Aorta (tissue), 5 donors: ENCODE measurements at regions not wholly inside any gene's neighbourhood (a gene's known extent, or its start where the extent isn't known, plus 50 kb on each side); places are given as distances from the start of the nearest gene placed in this dataset.

Source experiments
- ATAC-seq: fragments of 200-7000 bp; cut with Tn5 transposase; one replicate; pipeline ENCODE4 v1.9.1; 2022; ENCODE audit warnings: moderate library complexity; ENCODE audit not compliant: low FRiP score
- DNase-seq, 2 donors: peaks; one replicate each; pipeline ENCODE4 v3.0.0-alpha.2; 2020
- H3K27ac ChIP-seq, 2 donors: one replicate each; pipeline ENCODE4 v1.5.1; 2013; ENCODE audit warnings: low read length in 2 of 2, mild to moderate bottlenecking in 2 of 2, moderate library complexity in 2 of 2, control low read depth in 1 of 2, inconsistent platforms in 1 of 2, low read depth in 1 of 2
- H3K27me3 ChIP-seq, 2 donors: one replicate each; pipeline ENCODE4 v1.6.1; 2013; ENCODE audit warnings: control low read depth in 1 of 2, low read length in 1 of 2, mild to moderate bottlenecking in 1 of 2, moderate library complexity in 1 of 2; ENCODE audit not compliant: insufficient read depth in 2 of 2, control insufficient read depth in 1 of 2
- H3K36me3 ChIP-seq, 2 donors: one replicate each; pipeline ENCODE4 v1.6.1; 2013; ENCODE audit warnings: control low read depth in 1 of 2, low read length in 1 of 2, mild to moderate bottlenecking in 1 of 2; ENCODE audit not compliant: insufficient read depth in 2 of 2, control insufficient read depth in 1 of 2
- H3K4me1 ChIP-seq, 2 donors: one replicate each; pipeline ENCODE4 v1.6.1; 2013; ENCODE audit warnings: low read length in 2 of 2, control low read depth in 1 of 2, mild to moderate bottlenecking in 1 of 2, moderate library complexity in 1 of 2; ENCODE audit not compliant: insufficient read depth in 2 of 2, control insufficient read depth in 1 of 2
- H3K4me3 ChIP-seq, 2 donors: one replicate each; pipeline ENCODE4 v1.5.1; 2013; ENCODE audit warnings: low read length in 2 of 2, control low read depth in 1 of 2, mild to moderate bottlenecking in 1 of 2
- H3K9me3 ChIP-seq: one replicate; pipeline ENCODE4 v1.6.1; 2013; ENCODE audit warnings: mild to moderate bottlenecking, low read length; ENCODE audit not compliant: control insufficient read depth
- WGBS, 2 donors: extraction: QIAGEN DNeasy Blood & Tissue Kit; methylation state at CpG; one replicate each; pipeline ENCODE4 v1.1.7; 2013; 5-methylcytosine and 5-hydroxymethylcytosine counted together
- intact Hi-C, 2 donors: fragments of 100-400 bp; cut with DNase I; formaldehyde crosslinking; loops; one replicate each; pipeline versions ENCODE4 v1.14.2 to v1.15.0; 2022
- donor health status: healthy with polysubstance abuse.
- donor health status: Bipolar disorder and iron deficiency.
- donor health status: DM: no; HTN: no; CAD: no.
- donor health status: DM: no; HTN: no; CAD: no.
- donor health status: DM: yes; HTN: yes; CAD: no.

DNA sequence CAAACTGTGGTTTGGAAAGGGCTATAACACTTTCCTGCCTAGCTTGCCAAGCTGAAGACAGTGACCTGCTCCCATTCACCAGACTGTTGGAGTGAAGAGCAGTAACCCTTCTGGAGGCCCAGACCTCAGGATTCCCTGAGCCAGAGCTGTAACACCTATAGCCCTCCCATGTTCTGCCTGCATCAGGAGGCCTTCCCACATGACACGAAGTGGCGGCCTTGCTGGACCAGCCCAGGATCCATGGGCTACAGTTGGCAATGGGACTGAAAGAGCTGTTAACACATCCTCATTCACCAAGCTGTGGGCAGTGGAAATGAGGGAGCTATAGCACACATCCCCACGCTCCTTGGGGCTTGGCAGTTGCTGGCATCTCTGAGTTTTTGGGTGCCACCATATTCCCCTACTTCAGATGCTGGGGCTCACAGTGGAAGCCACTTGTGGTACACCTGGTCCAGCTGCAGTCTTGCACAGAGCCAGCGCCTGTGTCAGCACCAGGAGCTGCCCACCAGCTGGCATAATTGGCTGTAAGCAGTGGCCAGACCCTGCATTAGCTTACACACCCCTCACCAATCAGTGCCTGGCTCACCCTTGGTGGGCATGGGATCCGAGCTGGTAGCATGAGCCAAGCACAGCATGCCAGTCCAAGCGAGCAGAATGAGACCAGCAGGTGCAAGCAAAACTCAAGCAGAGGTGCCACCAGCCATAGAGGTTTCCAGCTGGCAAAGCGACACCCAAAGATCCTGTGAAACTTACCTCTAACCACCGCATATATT is 1029.3 kb downstream of the TECRL start:
- H3K9me3 ChIP-seq: peaks cover 3% of the 10 kb centered on the region
- H3K36me3 ChIP-seq: no peaks in the 10 kb centered on the region
- H3K27ac ChIP-seq: no peak overlapping the region
- no peaks in the 10 kb centered on the region for H3K27me3 ChIP-seq
- H3K4me3 ChIP-seq: no peak overlapping the region
- H3K4me1 ChIP-seq: no peaks in the 10 kb centered on the region
- DNase-seq (peak in 1 of 2 donors; percentile 19), ATAC-seq (peak; percentile 38)
- intact Hi-C loops: no loop called here
- 80 to 82% methylated on average over 8 of the region's 8 CpGs for WGBS, 2 donors

DNA sequence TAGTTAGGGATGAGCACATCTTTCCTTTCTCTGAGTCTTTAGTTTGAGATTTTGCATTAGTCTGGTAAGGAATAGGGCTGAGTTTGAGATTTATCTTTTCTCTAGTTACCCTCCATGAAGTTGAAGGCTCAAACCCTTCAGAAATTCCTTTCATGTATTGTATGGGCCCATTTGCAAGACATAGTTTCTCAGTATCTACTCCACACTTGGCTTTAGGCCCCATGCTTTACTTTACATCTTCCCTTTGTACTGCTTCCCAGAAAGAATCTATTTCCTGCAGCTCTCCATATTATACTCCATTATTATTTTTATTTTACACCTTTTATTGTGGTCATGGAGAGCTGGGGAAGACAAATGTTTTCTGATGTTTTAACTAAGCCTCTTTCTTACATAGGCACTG is 1038.2 kb downstream of the TECRL start:
- Histone ChIP-seq H3K4me3 (no peak overlapping the region), H3K27me3 (no peaks in the 10 kb centered on the region), H3K27ac (no peak overlapping the region), H3K9me3 (no peaks in the 10 kb centered on the region), H3K4me1 (no peaks in the 10 kb centered on the region), H3K36me3 (no peaks in the 10 kb centered on the region)
- DNase-seq (no peak), ATAC-seq (no peak)
- intact Hi-C loops: no loop called here

DNA sequence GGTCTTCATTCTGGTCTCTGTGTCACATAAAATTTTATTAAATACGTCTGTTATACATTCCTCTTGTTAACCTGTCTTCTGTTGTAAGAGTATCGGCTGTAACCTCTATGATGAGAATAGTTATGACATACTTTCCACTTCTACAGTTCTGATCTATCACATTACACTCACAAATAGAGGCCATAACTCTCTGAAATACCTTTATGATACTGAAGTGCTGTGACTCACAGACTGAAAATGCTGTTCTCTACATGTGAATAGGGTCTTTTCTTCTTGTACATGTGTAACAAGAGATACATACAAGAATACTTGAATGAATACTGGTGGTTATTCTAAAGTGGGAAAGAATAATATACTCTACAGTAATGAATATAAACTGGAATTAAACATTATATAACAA is 1047.6 kb downstream of the TECRL start:
- 82 to 83% methylated on average over 2 of the region's 2 CpGs for WGBS, 2 donors
- no peak for ATAC-seq
- H3K36me3 ChIP-seq: no peaks in the 10 kb centered on the region

DNA sequence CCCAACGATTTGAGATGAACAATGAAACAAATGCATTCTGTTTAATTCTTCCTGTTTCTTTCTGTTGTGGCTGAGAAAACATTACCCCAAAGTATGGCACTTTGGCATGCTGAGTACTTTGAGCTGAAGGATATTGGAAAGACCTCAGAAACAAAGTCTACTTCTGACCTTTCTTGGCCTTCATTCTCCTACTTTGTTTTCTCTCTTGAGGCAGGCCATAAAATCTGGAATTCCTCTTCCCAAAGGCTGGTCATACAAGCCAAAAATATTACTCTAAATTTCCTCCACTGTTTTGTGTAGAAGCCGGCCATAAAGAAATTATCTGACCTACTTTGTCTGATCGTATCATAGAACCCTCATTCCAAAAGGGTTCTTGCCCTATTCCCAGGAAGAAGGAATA is 1048.2 kb downstream of the TECRL start:
- Histone ChIP-seq H3K4me3 (no peak overlapping the region), H3K36me3 (no peaks in the 10 kb centered on the region), H3K27me3 (peaks cover 0 to 3% of the 10 kb centered on the region in 2 donors), H3K9me3 (no peaks in the 10 kb centered on the region), H3K4me1 (no peaks in the 10 kb centered on the region), H3K27ac (no peak overlapping the region)
- ATAC-seq: no peak
- WGBS, 2 donors: 69 to 77% methylated on average over 3 of the region's 3 CpGs
- intact Hi-C loops: no loop called here
- DNase-seq: no peak

More for the DNA sequence above, 1047.6 kb downstream of the TECRL start:
- Histone ChIP-seq H3K27ac (no peak overlapping the region), H3K4me3 (no peak overlapping the region), H3K4me1 (no peaks in the 10 kb centered on the region), H3K27me3 (peaks cover 0 to 3% of the 10 kb centered on the region in 2 donors), H3K9me3 (no peaks in the 10 kb centered on the region)
- DNase-seq: no peak
- intact Hi-C loops: no loop called here

DNA sequence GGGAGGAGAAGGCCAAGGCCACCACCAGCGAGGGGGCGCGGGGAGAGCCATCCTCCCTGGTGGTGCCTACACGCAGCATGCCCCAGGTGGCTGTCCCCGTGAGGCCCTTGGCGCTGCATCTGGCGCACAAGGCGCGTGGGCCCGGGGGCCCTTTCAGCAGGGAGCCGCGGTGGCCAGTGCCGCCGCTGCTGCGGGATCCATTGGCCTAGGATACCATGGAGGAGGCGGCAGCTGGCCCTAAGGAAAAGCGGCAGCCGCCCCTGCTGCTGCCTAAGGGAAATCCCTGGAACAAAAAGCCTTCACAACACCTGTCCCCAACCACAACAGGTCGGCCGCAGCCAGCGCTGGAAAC is 1059.6 kb downstream of the TECRL start:
- no peak overlapping the region for H3K27ac ChIP-seq
- ATAC-seq (no peak), DNase-seq (no peak)
- no peaks in the 10 kb centered on the region for H3K4me1 ChIP-seq
- no peaks in the 10 kb centered on the region for H3K9me3 ChIP-seq
- WGBS, 2 donors: 97% methylated on average over 21 of the region's 21 CpGs
- intact Hi-C loops: no loop called here
- no peaks in the 10 kb centered on the region for H3K36me3 ChIP-seq
- H3K4me3 ChIP-seq: no peak overlapping the region
- no peaks in the 10 kb centered on the region for H3K27me3 ChIP-seq

DNA sequence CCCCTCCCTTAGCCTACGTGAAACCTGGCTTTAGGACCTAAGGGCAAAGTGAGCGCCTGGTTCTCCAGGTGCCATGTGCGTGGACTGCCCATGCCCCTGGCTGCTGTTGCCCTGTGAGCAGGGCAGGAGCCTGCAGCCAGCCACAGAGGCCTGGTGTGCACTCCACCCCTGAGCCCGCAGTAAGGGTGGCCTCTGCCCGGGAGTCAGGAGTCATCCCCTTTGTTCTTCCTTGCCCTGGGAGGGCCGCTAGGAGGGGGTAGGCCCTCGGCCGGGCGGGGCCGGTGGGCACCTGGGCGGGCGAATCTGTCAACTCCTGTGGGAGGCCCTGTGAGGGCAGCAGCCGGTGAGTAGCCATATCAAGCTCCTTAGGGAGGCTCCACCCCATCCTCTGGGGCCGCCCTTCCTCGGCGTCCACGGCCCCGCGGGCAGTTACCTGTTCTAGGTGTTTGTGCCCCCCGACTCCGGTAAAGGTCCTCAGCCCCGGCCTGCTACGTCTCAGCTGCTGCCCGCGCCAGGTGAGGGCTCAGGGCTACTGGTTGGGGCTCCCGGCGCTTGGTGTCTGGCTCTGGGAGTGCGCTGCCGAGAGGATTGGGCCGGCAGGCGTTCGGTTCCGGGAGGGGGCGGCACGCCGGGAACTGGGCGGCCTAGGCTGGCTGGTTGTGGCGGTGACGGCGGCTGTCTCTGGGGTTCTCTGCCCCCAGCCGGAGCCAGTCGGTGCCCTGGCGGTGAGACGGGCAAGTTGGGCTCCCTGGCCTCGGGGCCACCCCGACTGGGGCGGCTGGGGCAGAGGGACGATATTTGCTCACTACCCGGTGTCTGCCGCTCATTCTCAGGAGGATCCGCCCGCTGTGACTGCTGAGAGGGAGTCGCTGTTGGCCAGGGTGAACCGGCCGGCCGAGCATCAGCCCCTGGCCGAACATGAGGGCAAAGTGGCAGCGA is 1060.2 kb downstream of the TECRL start:
- no peaks in the 10 kb centered on the region for H3K36me3 ChIP-seq
- no peak overlapping the region for H3K4me3 ChIP-seq
- DNase-seq (peak in 1 of 2 donors; percentile 40), ATAC-seq (peak; percentile 57)
- no peak overlapping the region for H3K27ac ChIP-seq
- no peaks in the 10 kb centered on the region for H3K27me3 ChIP-seq
- no peaks in the 10 kb centered on the region for H3K9me3 ChIP-seq
- intact Hi-C loops: no loop called here
- H3K4me1 ChIP-seq: no peaks in the 10 kb centered on the region
- WGBS, 2 donors: 89 to 92% methylated on average over 46 to 58 of the region's 58 CpGs

DNA sequence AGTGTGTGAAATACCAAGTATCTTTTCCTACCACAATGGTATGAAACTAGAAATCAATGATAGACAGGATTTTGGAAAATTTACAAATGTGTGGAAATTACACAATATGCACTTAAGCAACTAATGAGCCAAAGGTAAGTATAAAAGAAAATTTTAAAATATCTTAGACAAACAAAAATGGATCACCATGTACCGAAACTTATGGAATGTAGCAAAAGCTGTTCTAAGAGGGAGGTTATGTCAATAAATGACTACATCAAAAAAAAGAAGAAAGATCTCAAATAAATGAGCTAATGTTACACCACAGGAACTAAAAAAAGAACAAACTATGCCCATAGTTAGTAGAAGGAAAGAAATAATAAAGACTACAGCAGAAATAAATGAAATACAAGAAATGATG is 1084.1 kb downstream of the TECRL start:
- H3K36me3 ChIP-seq: no peaks in the 10 kb centered on the region
- H3K27ac ChIP-seq: no peak overlapping the region
- DNase-seq (no peak), ATAC-seq (no peak)
- intact Hi-C loops: no loop called here
- H3K27me3 ChIP-seq: no peaks in the 10 kb centered on the region
- H3K4me3 ChIP-seq: no peak overlapping the region
- H3K4me1 ChIP-seq: no peaks in the 10 kb centered on the region
- WGBS, 2 donors: 1 to 2% methylated on average over 1 of the region's 1 CpG
- H3K9me3 ChIP-seq: peaks cover 1% of the 10 kb centered on the region

DNA sequence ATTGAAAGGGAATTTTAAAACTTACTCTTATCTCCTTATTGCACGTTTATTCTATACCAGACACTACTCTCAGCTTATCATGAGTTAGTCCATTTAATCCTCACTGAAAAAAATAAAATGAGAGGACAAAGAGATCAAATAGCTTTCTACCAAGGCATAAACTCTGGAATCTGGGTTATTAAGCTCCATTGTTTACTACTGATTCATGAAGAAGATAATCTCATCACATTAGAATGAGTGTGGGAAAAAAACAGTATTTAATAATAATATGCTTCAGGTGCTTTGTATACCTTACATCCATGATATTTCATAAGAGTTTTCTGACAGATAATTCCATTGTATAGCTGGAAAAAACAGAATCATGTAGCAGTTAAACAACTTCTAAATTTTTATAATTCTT is 1092.6 kb downstream of the TECRL start:
- H3K27me3 ChIP-seq: no peaks in the 10 kb centered on the region
- 0 to 1% methylated on average over 1 of the region's 1 CpG for WGBS, 2 donors
- no peak for DNase-seq
- ATAC-seq: no peak
- no peak overlapping the region for H3K27ac ChIP-seq
- no peaks in the 10 kb centered on the region for H3K36me3 ChIP-seq
- intact Hi-C loops: no loop called here
- no peak overlapping the region for H3K4me3 ChIP-seq
- H3K4me1 ChIP-seq: no peaks in the 10 kb centered on the region
- no peaks in the 10 kb centered on the region for H3K9me3 ChIP-seq

DNA sequence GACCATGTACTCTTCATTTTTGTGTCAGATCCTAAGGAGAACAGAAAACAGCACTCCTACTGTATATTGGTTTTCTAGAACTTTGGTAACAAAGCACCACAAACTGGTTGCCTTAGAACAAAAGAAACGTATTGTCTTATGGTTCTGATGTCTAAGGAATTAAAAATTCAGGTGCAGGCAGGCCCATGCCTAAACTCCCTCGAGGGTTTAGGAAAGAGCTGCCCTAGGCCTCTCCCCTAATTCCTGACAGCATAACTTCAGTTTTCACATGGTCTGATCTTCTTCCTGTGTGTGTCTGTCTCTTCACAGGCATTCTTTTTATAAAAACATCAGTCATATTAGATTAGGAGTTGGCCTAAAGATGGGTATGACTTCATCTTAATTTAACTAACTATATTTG is 1093.6 kb downstream of the TECRL start:
- no peak for DNase-seq
- intact Hi-C loops: no loop called here
- no peak for ATAC-seq

More for the DNA sequence above, 1093.6 kb downstream of the TECRL start:
- Histone ChIP-seq H3K27ac (no peak overlapping the region), H3K4me1 (no peaks in the 10 kb centered on the region), H3K4me3 (no peak overlapping the region), H3K9me3 (no peaks in the 10 kb centered on the region), H3K36me3 (no peaks in the 10 kb centered on the region), H3K27me3 (no peaks in the 10 kb centered on the region)
- WGBS, 2 donors: 53 to 64% methylated on average over 2 of the region's 2 CpGs
